ENCODE measurements at regions not wholly inside any gene's neighbourhood (a gene's known extent, or its start where the extent isn't known, plus 50 kb on each side); places are given as distances from the start of the nearest gene placed in this dataset.

DNA sequence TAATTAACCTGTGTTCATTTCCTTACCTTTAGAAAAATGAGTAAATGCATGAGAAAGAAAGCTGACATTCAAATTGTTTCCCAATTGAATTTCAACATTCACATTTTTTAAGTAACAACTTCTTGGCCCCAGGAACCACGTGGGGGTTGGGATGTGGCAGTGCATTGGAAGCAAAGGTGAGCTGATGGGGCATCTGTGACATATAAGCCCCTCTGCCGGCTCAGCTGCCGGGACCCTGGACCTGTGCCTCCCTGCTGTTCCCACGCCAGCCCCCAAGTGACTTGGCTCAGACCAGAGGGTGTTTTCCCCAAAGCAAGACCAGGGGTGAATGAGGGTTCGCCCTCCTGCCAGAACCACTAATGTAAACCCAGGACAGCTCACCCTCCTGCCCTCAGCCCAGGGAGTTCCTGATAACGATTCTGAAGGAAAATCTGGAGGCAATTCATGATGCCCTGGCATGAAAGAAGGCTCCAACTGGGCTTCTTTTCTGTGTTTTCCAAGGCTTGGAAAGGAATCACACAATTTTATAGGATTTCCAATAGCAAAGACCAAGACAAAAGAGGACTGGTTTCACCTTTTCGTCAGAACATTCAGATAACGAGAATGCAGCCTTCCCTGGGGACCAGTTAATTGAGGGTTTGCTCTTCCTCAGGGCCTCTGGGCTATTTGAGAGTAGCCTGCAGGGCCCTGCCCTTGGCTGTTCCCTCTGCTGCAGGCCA is 193.2 kb upstream of the TWIST2 start:
- DNase-seq (ENCODE audit: low read depth): no peak

DNA sequence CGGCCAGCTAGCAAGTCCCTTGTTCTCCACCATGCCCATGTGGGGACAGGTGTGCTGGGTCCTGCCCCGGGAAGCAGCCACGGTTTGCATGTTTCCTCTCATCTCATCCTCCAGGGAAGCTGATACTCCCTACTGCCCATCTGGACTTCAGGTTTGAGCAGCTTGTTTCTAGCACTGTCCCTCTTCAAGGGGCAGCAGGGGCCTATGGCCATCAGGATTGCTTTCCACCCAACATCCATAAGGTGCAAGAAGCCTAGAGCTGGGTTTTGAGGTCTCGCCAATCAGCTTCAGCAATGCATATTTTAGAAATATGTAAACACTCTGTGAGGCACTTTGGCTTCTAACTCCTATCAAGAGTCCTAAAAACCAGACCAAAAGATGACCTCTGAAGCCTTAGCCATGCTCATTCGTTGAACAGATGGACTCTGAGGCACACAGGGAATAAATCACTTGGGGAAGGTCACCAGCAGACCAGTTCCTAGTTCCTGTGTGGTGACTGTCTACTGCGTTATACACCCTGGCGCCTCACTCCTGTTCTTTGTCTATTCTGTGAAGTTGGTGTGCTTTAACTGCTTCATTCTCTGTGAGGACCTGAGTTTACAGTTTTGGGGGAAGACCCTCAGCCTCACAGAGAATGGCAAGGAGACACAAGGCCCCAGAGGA is 192.6 kb upstream of the TWIST2 start:
- DNase-seq (ENCODE audit: low read depth): no peak

DNA sequence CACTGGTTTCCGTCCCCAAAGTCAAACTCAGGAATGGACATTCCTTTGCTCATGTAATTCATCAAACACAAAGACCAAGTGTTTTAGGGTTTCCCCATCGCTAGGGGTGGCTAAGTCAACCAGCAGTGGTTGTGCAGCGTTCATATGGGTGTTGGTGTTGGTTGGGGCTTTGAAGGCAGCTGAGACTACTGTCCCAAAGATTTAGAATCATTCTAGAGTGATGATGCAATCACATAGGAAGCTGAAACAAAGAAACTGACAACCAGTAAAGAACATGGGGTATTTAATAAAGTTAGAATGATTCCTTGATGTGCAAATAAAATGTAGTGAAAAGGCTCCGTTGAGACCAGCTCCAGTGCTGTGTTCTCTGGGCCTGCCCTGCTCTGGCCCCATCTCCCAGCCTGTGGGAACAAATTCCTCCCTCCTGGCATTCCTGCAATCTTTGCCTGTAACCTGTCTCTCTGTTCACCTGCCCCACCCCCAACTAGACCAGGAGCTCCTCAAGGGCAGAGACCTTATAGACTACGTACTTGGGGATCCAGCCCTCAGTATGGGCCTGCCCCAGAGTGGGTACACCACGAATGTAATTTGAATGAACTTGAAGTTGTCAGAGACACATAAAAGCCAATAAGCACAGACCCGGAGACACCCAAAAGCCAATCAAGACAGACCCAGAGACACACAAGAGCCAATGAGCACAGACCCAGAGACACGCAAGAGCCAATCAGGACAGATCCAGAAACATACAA is 191.7 kb upstream of the TWIST2 start:
- no peak for DNase-seq (ENCODE audit: low read depth)

DNA sequence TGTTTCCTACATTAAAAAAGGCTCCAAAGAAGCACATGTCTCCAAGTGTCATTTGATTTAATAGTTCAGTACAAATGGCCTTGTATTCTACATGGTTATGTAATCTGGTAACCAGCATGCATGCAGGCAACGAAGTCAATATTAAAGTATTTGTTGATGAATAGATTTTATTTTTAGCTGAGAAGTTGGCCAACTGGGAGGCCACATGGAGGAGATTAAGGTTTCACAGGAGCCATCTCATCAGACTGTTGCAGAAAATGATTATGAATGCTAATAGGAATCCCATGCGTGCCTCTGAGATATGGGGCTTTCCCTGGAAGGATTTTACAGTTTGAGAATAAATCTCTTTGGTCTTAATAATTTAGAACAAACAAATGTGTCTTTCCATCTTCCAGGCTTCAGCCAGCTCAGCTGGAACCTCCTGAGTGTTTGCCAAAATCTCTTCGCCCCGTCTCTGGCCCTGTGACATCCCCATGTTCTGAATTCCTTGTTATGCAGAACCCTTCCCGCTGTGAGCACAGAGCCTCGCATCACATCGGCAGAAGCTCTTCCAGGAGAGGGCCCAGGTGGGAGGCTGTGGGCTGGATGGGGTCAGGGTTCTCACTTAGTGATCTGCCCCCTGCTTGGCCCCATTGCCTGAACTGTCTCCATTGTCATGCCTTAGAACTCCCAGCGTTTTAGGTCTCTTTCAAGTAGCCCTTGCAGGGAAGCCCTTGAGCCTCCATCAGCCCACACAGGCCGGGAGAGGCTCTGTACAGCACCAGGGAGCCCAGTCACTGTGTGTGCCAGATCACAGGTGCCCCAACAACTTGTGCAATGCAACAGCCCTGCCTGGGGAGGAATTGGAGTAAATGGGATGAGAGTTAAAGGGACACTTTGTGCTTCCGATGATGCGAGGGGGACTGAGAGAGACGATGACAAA is 190.5 kb upstream of the TWIST2 start:
- DNase-seq (ENCODE audit: low read depth): no peak

DNA sequence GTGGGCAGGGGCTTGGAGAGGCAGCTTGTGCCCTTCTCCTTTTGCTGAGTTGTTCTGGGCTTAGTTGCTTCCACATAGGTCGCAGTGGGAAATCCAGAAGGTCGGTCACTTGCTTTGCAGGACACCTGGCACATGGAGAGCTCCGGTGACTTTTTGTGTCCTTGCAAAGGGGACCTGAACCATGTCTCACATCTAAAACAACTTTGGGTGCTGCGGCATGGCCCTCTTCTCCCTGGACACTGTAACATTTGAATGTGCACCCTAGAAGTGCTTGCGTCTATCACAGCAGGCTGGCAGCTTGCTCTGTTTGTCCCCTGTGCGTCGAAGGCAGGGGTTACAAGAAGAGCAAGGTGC is 189.9 kb upstream of the TWIST2 start:
- DNase-seq (ENCODE audit: low read depth): no peak

DNA sequence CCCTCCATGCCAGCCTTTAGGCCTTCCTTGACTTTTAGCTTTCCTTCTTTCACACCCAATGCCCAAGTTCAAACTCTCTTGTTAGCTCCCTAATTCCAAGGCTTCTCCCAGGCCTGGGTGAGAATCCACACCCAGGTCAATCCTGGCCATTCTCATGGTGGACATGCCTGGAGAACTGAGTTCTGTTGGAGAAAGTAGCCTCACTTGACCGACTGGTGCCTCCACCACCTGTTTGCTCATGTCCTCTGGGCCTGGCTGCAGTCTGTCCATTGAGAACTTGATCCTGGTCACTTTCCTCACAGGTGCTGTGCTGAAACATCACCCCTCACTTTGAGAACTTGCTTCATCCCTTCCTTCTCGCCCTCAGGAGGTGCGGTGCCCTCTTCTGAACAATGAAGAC is 189.1 kb upstream of the TWIST2 start:
- DNase-seq (ENCODE audit: low read depth): no peak

DNA sequence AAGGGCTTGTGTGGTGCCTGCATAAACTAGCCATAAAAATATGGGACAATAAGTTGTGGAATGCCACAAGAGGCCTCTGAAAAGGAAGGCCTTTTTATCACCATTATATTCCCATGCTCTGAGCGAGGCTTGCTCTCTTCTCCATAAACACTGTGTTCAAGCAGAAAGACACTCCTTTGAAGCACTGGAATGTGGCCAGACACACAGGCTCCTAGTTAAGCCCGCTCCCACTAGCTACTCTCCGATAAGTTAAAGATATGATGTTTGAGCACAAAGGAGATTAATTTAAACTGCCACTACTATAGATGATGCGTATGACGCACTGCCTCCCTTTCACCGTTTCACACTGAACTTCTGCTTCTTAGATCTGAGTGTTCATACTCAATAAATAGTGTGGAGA is 188.7 kb upstream of the TWIST2 start:
- no peak for DNase-seq (ENCODE audit: low read depth)

DNA sequence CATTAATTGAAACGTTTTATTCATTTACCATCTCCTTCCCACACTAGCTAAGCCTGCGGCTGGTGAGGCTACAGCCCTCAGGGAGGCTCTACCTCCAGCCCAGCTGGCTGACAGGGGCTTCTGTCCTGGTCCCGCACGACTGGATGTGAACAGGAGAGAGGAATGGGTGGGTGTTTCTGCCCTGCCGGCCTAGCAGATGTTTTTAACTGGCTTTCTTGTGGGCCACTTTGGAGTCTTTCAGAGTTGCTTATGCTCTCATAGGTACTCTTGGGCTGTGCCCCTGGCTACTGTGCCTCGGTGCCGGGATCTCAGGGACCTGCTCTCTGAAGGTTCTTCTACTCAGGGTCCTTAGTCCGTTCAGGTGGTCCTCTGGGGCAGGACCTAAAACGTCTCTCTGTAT is 184.3 kb upstream of the TWIST2 start:
- DNase-seq (ENCODE audit: low read depth): no peak

DNA sequence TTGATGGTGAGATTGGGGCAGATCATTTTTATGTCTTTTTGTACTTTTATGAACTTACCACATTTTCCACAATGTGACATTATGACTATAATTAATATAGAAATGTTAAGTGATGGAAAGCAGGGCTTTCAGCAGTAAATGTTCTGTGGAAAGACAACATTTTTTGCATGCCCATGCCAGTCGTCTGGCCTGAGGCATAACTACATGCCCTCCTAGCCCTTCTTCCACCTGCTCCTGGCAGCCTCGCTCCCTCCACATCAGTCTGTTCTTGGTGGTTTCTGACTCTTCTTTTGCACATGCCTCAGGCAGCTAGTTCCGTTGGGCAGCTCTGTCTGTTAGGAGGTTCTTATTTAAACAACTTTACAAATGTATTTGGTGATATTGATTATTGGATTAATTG is 182.0 kb upstream of the TWIST2 start:
- no peak for DNase-seq (ENCODE audit: low read depth)

DNA sequence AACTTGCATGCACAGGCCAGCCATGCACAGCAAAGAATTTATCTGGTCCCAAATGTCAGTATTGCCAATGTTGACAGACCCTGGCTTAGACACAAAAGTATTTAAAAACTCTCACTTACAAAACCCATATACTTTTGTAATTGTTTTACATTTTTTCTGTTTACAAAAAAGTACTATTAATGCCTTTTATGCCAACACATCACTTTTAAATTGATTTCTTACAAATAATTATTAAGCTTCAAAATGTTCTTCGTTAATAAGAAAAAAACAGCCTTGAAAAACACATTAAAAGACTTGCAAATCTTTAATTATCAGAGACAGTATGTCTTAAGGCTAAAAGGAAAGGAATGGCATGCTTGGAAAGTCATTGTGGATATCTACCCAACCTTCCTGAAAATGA is 181.3 kb upstream of the TWIST2 start:
- DNase-seq (ENCODE audit: low read depth): no peak

DNA sequence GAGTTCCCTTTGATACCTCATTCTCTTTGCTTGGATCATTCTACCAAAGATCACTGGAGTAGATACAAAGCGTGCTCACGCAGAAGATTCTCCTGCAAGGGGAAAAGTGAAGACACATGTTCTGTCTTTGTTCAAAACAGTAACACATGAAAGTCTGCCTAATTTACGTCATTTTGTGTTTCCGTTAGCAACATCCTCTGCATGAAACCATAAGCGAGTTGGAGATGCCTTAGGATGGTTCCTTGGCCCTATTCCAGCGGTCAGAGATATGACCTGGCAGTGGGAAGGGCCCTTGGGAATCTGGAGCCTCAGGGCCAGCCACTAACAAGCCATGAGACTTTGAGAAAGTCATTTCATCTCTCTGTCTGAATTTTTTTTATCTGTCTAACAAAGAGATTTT is 180.9 kb upstream of the TWIST2 start:
- no peak for DNase-seq (ENCODE audit: low read depth)

DNA sequence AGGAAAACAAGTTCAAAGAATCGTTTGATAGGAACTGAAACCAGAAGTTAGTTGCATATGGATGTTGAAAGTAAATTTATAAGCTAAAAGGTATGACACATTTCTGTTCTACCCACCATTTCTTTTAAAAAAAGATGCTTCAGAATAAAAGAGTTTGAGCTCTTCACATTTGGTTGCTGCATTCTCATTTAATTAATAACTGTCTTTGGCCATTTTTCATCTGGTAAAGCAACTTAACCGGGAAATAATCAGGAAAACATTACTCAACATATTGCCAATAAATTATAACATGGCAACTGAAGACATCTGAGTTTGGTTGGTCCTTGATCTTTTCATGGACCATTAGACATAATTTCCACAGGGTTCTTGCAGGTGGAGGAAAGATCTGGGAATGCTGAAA is 180.2 kb upstream of the TWIST2 start:
- no peak for DNase-seq (ENCODE audit: low read depth)

DNA sequence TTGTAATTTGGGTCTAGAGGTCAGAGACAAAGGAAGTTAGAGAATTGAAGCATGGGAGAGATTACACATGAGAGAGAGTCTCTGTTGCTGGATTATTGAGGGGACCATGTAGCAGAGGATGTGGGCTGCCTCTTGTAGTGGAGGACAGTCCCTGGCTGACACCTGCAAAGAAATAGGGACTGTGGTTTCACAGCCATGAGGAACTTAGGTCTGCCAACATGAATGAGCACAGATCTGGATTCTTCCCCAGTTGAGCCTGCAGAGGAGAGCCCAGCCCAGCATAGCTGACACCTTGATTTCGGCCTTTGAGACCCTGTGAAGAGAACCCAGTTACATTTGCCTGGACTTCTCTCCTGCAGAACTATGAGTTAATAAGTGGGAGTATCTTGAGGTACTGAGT is 179.5 kb upstream of the TWIST2 start:
- DNase-seq (ENCODE audit: low read depth): no peak

DNA sequence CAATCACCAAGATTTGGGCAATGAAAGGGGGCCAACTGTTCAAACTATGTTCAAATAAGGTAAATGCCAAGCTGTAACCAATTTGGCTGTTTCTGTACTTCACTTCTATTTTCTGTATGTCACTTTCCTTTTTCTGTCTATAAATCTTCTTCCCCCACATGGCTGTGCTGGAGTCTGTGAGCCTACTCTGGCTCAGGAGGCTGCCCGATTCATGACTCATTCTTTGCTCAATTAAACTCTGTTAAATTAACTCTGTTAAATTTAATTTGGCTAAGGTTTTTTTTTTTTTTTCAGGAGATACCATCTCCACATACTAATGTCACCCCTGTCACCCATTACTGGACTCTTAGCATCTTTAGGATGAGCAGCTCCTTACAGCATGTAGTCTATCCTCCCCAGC is 178.8 kb upstream of the TWIST2 start:
- no peak for DNase-seq (ENCODE audit: low read depth)

DNA sequence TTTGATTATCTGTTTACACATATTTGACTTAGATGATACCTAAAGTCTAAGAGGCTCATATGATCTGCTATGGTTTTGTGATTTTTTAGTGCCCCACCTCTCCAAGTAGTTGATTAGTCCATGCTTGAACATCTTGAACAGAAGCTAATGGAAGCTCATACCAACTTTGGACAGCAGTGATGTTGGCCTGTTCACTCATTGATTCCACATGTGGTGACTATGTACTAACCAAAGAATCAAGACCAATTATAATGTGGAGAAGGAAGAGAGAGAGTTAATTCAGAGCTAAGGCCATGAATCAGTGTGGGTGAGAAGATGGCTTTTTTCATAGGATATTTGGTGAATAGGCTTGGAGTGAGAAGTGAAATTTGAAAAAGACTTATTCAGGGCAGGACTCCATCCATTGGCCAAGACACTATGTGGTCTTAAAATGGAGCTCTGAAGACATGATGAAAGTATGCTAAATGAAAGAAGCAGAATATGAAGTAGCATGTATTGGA is 178.3 kb upstream of the TWIST2 start:
- no peak for DNase-seq (ENCODE audit: low read depth)

DNA sequence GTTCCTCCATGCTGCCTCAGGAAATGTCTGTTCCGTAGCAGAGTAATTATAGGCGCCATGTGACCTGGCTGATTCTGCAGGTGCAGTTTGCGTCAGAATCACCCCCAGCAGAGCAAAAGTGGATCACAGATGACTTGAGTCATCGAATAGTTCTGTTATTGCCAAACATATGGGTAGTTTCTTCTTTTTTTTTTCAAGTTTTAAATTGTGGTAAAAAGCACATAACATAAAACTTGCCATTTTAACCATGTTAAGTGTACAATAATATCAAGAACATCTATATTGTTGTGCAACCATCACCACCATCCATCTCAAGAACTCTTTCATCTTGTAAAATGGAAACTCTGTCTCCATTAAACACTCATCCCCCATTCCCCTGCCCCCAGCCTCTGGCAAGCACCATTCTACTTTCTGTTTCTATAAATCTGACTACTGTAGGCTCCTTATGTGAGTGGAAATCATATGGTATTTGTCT is 177.7 kb upstream of the TWIST2 start:
- DNase-seq (ENCODE audit: low read depth): no peak

DNA sequence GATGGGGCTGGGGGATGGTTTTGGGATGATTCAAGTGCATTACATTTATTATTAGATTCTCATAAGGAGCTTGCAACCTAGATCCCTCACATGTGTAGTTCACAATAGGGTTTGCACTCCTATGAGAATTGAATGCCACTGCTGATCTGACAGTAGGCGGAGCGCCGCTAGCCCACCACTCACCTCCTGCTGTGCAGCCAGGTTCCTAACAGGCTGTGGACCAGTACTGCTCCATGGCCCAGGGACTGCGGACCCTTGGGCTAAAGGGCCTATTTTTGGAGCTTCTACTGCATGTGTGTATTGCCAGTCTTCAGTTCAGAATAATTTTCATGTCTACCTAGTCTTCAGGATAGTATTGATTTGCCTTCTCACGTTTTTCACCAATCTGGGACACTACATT is 165.3 kb upstream of the TWIST2 start:
- DNase-seq (ENCODE audit: low read depth): no peak

DNA sequence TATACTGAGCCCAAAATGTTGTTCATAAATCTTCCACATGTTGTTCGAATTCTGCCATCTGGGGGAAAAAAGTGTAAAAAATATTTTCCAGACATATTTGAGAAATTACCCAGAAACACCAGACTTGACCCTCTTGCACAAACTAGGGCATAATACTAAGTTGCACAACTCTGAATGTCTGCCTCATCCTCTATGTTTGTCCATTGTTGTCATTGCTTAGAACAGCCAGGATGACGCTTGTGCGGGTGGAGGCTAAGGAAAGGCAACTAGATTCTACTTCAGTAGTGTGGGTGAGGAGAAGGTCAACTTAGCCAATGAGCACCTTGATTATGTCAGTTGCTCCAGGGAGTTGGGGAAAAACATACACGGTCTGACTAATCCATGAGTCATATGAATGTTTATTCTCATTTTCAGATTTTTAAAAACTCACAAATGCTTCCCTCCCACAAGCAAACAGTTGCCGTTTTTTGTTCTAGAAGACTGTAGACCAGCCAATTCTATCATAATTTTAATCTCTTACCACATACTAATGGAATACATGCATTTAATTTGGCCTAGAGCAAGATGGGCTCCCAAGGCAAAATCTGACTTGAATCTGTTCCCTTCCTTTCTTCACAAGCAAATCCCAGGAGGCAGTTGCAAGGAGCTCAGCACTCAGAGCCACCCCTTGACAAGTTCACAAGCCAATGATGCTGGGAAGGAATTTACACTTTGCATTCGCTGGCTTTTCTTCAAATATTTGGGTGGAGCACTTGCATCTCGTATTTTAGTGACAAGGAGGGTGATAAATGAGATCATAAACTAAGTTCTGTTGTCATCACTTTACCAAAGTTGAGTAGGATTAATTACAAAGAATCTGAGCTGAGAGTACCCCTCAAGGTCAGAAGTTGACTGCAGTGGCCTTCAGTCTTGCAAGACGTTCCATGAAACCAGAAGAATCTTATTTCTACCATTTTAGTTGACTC is 163.2 kb upstream of the TWIST2 start:
- DNase-seq (ENCODE audit: low read depth): no peak

DNA sequence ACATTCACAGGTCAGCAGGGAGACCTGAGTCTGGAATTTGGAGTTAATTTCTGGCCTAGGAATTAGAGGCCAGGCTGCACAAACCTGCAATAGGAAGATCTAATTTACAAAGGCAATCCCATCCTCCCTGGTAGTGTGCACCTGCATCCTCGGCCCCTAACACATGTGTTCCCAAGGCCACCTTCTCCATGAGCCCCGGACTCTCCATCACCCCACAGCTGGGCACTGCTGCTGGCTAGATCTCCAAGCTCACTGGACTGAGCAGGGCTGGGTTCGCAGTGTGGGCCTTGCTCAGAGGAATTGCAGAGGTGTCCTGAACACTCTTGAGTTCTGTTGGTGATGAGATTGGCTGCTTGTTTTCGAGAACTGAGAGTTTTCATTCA is 162.6 kb upstream of the TWIST2 start:
- DNase-seq (ENCODE audit: low read depth): no peak

DNA sequence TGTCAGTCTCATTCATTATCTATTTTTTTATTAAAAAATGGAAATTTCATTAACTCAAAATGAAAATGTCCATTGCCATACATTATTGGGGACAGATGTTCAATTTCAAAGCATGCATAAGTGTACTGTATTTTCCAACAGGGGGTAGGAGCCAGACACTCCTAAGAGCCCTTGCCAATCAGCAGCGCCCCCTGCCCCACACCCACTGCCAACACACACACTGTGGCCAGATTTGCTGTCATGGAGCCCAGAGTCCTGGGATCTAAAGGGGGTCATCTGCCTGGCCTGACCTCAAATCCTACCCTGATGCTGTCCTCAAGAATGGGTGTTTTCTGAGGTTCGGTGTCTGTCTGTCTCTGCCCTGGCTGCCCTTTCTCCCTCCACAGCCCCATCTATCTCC is 162.2 kb upstream of the TWIST2 start:
- no peak for DNase-seq (ENCODE audit: low read depth)

DNA sequence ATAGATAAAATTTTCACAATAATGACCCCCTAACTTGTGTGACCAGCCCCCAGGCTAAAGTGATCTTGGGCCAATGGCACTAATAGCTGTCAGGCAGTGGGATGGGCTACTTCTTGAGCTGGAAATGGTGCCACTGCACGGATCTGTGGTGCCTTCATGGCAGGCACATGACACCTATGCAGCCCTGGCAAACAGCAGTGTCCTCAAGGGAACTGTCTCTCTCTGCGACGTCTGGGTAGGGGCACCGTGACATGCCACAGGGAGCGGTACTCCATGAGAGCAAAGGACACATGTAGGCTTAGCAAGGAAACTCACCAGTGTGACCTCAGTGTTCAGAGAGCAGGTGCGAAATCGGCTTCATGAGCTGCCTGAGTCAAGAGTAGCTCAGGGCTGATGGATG is 161.7 kb upstream of the TWIST2 start:
- DNase-seq (ENCODE audit: low read depth): no peak
